ENCODE measurements at regions not wholly inside any gene's neighbourhood (a gene's known extent, or its start where the extent isn't known, plus 50 kb on each side); places are given as distances from the start of the nearest gene placed in this dataset.

- no peak overlapping the region for H2BK5ac ChIP-seq (ENCODE audit: low read depth, low read length)
- H3K23ac ChIP-seq (ENCODE audit: insufficient read length) = no peak overlapping the region
- H3K56ac ChIP-seq (replicated peaks; ENCODE audit: insufficient read length, low read depth, low read length) = no peak overlapping the region
- no peak overlapping the region for H3K27ac ChIP-seq (ENCODE audit: low read depth, low read length)
- no peak overlapping the region for H4K8ac ChIP-seq (ENCODE audit: extremely low read depth, insufficient read depth, low read length)
- ChIA-PET POLR2A (ENCODE audit: partially characterized antibody) (no interaction called here), CTCF (ENCODE audit: partially characterized antibody) (no interaction called here)
- no peaks in the 10 kb centered on the region for H3K36me3 ChIP-seq (ENCODE audit: control insufficient read depth in 2 of 4, insufficient read depth in 4 of 4, low read length in 3 of 4)
- H3K79me2 ChIP-seq (ENCODE audit: control insufficient read depth in 1 of 2, insufficient read depth in 2 of 2, low read length in 2 of 2) = no peaks in the 10 kb centered on the region
- H3K79me1 ChIP-seq (ENCODE audit: low read depth, low read length) = no peaks in the 10 kb centered on the region
- no peak overlapping the region for H2BK15ac ChIP-seq (ENCODE audit: low read length)
- no peak overlapping the region for H3K9ac ChIP-seq (replicated peaks in 1 of 4; ENCODE audit: extremely low read depth in 1 of 4, low read depth in 3 of 4, low read length in 3 of 4)
- TF ChIP-seq PHF8 (conservative IDR thresholded peaks at IDR 0.05; ENCODE audit: low read depth, low read length) (no peak), HDAC2 (IDR thresholded peaks at IDR 0.05; ENCODE audit: borderline replicate concordance in 1 of 2, low read depth in 2 of 2, low read length in 2 of 2) (no peak), TEAD4 (IDR thresholded peaks at IDR 0.05; ENCODE audit: low read depth, low read length) (no peak), BACH1 (IDR thresholded peaks at IDR 0.05; ENCODE audit: low read length) (no peak), SP4 (IDR thresholded peaks at IDR 0.05; ENCODE audit: low read length) (no peak), BCL11A (IDR thresholded peaks at IDR 0.05; ENCODE audit: low read depth in 2 of 2, low read length in 2 of 2) (no peak), SIRT6 (IDR thresholded peaks at IDR 0.05; ENCODE audit: low read length) (no peak), EP300 (IDR thresholded peaks at IDR 0.05; ENCODE audit: borderline replicate concordance in 1 of 2, low read depth in 2 of 2, low read length in 2 of 2) (no peak), JUN (IDR thresholded peaks at IDR 0.05; ENCODE audit: low read depth, low read length) (no peak), MAX (IDR thresholded peaks at IDR 0.05) (no peak), CREB1 (IDR thresholded peaks at IDR 0.05) (no peak)
- H3K9me3 ChIP-seq (ENCODE audit: insufficient read depth in 2 of 2, low read depth in 1 of 2, low read length in 1 of 2) = no peaks in the 10 kb centered on the region
- H2BK12ac ChIP-seq (ENCODE audit: low read depth, low read length) = no peak overlapping the region
- H2BK20ac ChIP-seq (ENCODE audit: low read length) = no peak overlapping the region
- no peak overlapping the region for H2AFZ ChIP-seq (ENCODE audit: low read length)
- DNase-seq (ENCODE audit: low read depth in 1 of 2, low spot score in 2 of 2) = no peak
- no peak overlapping the region for H4K91ac ChIP-seq (replicated peaks; ENCODE audit: insufficient read length, low read length)
- no peak overlapping the region for H3K4me3 ChIP-seq (ENCODE audit: extremely low read depth in 1 of 4, insufficient read depth in 2 of 4, low read depth in 3 of 4, low read length in 4 of 4)
- no peaks in the 10 kb centered on the region for H3K4me1 ChIP-seq (replicated peaks in 1 of 4; ENCODE audit: control insufficient read depth in 3 of 4, insufficient read depth in 4 of 4, low read length in 3 of 4)
- no peaks in the 10 kb centered on the region for H3K23me2 ChIP-seq (ENCODE audit: low read depth, low read length)
- H4K5ac ChIP-seq (ENCODE audit: insufficient read length, low read depth, low read length) = no peak overlapping the region
- H3K18ac ChIP-seq (ENCODE audit: extremely low read depth, low read length) = no peak overlapping the region
- no peak overlapping the region for H2AK5ac ChIP-seq (ENCODE audit: low read depth, low read length)
- no peak overlapping the region for H3K4ac ChIP-seq (replicated peaks; ENCODE audit: insufficient read length, low read depth, low read length)
- H4K20me1 ChIP-seq (replicated peaks in 1 of 2; ENCODE audit: control insufficient read depth in 1 of 2, insufficient read depth in 2 of 2, low read length in 2 of 2) = no peaks in the 10 kb centered on the region
- no peak for FAIRE-seq
- no peak overlapping the region for H2BK120ac ChIP-seq (replicated peaks; ENCODE audit: low read depth, low read length)
- H3K27me3 ChIP-seq (replicated peaks in 1 of 4; ENCODE audit: control insufficient read depth in 3 of 4, extremely low read depth in 1 of 4, insufficient read depth in 3 of 4, low read length in 3 of 4) = no peaks in the 10 kb centered on the region
- H3K14ac ChIP-seq (ENCODE audit: insufficient read length) = no peak overlapping the region
- no peak overlapping the region for H3K4me2 ChIP-seq (ENCODE audit: insufficient read depth in 1 of 2, low read depth in 2 of 2, low read length in 2 of 2)
These were observed 73.7 kb upstream of the WDR44 start for GRCh38 chrX:118272242-118272641.

Data from H1 (cell line).